ENCODE measurements at regions not wholly inside any gene's neighbourhood (a gene's known extent, or its start where the extent isn't known, plus 50 kb on each side); places are given as distances from the start of the nearest gene placed in this dataset.

DNA sequence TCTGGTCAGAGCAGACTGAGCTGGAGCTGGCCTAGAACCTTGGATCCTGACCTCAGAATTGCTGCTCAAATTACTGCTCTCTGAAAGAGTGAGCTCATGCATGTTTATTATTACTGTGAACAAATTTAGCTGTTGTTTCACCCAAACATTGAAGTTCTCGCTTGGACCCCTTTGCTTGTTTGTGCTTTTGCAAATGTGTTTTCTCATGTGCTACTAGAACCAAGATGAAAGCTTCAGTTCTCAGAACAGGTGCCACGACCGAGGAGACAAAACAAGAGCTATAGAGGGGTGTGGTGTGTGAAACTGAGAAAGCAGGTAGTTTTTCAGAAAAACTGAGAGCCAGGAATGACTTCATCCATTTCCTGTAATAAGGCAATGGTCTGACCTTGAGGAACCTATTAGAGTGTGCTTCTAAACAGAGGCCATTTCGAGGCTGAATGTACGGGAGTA lies 50.0 kb upstream of the ESR1 start:
- no peaks in the 10 kb centered on the region for H3K36me3 Mint-ChIP-seq (ENCODE audit: low read depth)
- H3K9me3 Mint-ChIP-seq = no peaks in the 10 kb centered on the region
- no peak for DNase-seq (ENCODE audit: low read depth, low spot score)
- H3K4me3 Mint-ChIP-seq = no peak overlapping the region
- H3K27me3 Mint-ChIP-seq (ENCODE audit: low read depth) = no peaks in the 10 kb centered on the region
- no peak for TF ChIP-seq CTCF (conservative IDR thresholded peaks at IDR 0.05)
- no peak overlapping the region for H3K27ac Mint-ChIP-seq (ENCODE audit: unreplicated experiment)
- no peaks in the 10 kb centered on the region for H3K4me1 Mint-ChIP-seq
